Endometrium (tissue), 2 donors: ENCODE measurements at regions not wholly inside any gene's neighbourhood (a gene's known extent, or its start where the extent isn't known, plus 50 kb on each side); places are given as distances from the start of the nearest gene placed in this dataset.

Experiments
- FAIRE-seq: peaks from 2 replicates; lab custom pipeline; 2012; peaks lifted over from hg19 to GRCh38; lab: Jason Lieb, UNC
- donor health status: control.
- donor health status: control.

DNA sequence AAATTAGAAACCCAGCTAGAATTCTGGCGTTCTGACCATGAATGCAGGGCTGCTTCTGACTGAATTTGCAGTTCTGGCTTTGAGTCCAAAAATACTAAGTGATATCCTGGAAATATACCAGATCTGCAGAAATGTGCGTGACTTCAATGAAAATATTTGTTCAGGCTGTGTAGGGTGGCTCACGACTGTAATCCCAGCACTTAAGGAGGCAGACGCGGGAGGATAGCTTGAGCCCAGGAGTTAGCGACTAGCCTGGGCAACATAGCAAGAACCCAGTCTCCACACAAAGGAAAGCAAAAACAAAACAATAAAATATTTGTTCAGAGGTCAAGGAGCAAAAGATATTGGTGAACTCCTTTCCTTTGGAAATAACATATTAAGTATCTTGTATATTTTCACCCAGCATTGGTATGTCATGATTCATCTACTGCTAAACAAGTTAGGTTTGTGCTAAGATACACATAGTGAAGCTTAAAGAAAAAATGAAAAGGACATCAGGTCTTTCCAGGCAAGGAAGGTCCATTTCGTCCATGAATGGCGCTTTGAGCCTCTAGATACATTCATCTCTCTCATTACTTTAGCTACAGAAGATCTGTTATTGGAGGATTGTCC is 239.2 kb downstream of the CMPK2 start:
- no peak for FAIRE-seq

DNA sequence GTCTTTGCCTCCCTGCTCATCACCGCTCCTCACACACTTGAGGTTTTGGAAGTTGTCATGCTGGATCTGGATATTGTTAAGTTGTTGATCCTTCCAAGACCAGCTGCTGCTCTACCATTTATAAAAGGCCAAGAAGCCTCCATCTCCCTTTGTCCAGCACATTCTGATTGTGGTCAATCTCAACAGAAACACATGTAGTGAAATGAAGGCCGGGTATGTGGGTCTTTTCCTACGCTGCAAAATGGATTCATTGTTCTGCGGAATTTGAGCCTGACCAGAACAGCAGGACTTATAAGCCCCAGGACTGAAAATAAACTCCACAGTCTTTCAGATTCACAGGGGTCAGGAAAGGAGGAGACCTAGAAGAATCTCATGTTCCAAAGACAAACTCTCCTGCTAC is 238.4 kb downstream of the CMPK2 start:
- no peak for FAIRE-seq

DNA sequence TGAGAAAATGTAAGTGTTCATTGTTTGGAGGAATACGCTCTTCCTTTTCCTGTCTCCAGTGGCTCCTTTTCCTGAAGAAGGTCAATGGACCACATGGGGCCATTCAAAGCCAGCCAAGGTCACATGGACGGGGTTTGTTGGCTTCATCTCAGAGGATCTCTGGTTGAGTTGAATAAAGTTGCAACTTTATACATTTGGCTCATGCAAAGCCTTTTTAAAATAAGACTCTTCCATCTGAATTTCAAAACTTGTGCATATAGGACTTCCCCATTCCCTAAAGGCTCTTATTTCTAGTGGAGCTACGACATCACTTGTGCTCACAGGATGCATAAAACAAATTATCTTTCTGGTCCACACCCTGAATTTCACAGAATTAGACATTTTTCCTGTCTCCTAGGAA is 235.5 kb downstream of the CMPK2 start:
- FAIRE-seq = no peak

DNA sequence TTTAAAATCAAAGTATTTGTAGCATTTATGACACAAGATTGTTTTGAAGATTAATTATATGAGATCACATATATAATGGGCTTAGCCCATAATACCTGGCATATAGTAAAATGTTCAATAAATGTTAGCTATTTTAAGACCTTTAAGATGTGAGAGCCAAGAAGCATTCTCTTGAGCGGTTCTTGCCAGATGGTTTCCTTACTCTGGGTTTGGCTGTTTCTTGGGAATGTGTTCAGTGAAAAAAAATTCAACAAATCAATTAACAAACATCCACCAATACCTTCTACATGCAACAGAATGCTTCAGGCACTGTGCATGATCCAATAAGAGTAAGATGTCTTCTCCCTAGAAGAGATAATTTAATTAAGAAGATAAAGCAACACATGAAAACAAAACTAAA is 230.4 kb downstream of the CMPK2 start:
- no peak for FAIRE-seq

DNA sequence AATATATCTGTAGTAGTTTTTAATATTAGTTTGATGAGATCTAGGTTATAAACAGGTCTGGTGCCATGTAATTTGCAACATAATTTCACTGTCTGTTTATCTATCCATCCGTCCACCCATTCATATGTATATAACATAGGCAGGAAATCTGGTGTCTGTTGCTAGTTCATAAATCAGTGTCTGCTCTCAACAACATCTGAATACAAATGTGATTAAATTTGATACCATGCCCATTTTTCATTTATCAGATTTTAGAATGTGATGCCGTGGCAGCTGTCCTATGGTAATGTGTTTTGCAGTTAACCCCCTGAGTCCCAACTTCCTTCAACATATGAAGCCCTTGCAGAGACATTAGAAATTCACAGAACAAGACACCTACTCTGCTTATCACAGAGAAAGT is 228.4 kb downstream of the CMPK2 start:
- no peak for FAIRE-seq

DNA sequence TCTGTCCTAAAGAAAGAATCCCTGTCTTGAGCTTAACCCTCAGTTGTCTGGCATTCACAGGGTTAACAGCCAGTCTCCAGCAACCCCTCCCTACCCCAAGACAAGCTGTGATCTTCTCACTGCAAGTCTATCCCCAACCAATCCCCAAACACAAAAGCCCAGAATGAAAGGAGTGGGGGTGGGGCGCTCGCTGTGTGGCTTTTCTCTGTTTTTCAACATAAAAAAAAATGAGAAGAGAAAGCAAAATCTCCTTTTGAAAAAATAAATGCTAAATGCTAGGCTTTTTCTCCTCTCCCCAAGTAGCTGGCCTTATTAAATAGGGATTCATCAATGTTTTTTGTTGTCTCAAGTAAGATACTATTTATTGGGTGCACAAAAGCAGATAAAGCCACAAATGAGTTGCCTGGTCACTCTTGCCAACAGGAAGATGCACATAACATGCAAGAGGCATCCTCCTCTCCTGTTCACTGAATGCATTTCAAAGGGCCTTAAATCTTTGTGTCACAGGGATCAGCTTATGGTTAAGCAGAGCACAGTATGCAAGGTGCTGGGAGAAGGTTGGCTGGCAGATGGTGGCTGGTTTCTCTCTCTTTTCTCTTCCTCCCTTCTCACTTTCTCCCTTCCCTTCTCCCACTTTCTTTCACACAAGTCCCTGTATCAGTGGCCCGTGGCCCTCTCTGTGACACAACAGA is 225.6 kb downstream of the CMPK2 start:
- no peak for FAIRE-seq

DNA sequence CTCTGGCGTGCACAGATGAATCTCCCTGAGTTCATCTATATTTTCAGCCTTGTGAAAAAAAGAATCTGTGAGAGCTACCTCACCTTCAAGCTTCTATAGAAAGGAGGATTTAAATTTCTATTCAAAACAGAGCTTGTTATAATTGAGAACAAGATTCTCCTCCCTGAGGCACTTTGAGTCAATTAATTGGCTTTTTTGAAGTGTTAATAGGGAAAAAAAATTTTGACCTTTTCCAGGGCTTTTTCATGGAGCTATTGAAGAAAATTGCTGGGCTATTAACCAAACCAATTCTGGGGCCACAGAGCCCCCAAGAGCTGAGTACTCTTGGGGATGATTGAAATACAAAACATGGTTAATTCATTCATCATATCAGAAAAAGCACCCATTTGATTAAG is 225.1 kb downstream of the CMPK2 start:
- FAIRE-seq = no peak

DNA sequence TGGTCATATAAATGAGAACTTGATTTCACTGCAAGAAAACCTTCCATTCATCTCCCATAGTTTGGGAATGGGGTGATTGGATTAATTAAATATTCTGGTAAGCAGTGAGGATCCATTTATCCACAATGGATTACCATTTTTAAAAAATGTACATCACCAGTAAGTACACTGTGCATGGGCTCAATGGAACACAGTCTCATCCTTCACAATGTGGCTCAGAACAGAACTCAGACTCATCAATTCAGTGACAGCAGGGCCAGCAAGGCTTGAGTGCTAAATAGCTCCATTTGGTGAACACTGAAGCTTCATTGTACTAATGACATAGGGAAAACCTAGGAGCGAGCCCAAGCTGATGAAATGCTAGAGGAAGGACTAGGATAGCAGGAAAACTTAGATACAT is 223.8 kb downstream of the CMPK2 start:
- no peak for FAIRE-seq

DNA sequence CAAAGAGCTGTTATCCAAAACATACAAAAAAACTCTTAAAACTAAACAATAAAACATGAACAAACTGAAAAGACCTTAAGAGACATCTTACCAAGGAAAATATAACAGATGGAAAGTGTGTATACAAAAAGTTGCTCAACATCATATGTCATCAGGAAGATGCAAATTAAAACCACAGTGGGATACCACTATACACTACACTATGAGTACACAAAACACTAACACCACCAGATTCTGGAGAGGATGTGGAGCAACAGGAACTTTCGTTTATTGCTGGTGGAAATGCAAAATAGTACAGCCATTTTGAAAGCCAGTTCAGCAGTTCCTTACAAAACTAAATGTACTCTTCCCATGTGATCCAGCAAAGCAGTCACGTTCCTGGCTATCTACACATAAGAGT is 221.4 kb downstream of the CMPK2 start:
- FAIRE-seq = no peak

DNA sequence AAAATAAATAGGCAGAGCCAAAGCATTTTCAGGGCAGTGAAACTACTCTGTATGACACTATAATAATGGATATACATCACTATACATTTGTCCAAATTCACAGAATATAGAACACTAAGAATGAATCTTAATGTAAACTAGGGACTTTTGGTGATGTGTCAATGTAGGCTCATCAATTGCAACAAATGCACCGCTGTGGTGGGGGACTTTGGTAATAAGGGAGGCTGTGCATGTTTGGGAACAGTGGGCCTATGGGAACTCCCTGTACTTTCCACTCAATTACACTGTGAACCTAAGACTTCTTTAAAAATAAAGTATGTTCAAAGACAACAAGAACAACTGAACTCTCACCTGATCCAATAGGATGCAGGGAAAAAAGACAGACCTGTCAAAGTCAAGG is 220.7 kb downstream of the CMPK2 start:
- FAIRE-seq = no peak

DNA sequence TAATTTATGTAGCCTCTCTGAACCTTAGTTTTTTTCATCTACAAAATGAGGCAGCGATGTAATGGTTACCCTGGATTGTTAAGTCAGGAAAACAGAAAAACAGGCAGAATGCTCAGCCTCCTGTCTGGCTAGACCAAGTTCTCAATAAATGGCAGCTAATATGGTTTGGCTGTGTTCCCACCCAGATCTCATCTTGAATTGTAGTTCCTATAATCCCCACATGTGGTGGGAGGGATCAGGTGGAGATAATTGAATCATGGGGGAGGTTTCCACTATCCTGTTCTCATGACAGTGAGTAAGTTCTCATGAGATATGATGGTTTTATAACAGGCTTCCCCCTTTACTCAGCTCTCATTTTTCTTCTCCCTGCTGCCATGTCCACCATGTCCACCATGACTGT is 220.0 kb downstream of the CMPK2 start:
- no peak for FAIRE-seq

DNA sequence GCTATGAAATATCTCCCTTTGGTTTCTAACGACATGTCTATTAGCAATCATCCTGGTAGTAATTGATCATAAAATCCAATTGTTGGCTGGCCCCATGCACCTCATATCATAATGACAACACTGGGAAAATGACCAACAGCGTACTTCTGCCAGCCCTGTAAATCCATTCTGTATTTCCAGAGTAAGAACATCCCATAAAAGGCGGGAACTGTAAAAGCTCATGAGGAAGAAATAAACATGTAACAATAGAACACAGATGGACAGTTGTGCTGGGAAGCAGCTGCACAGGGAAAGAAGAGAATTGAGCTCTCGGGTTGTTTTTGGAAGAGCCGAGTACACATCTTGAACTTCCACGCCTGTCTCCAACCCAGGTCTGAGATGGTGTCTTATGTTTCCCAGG is 218.7 kb downstream of the CMPK2 start:
- no peak for FAIRE-seq

DNA sequence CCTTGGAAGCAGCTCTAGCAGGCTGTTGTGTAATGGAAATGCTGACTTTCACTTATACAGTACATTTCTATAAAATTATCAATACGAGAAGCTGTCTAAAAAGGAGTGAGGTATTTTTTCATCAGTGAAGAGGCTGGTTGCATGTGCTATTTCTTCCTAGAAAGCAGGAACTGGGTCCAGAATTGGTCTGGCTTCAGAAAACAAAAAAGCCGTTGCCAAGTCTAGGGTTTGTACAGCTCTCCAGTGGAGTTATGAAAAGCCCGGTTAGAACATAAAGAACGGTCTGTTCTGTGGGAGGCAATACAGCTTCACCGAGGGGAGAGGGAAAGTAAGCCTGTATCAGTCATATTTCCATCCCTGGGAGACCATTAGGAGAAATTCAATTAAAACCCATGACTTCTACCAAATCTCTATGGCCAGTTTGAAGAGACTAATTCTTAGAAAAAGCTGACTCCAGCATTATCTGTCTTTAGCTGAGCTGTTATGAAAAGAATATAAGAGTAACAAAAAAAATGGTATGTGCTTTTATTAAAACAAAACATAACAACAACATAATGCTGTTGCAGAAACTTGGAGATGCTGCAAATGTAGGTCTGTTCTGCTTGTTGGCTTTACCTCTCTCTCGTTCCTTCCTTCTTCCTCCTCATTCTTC is 217.0 kb downstream of the CMPK2 start:
- FAIRE-seq = no peak

DNA sequence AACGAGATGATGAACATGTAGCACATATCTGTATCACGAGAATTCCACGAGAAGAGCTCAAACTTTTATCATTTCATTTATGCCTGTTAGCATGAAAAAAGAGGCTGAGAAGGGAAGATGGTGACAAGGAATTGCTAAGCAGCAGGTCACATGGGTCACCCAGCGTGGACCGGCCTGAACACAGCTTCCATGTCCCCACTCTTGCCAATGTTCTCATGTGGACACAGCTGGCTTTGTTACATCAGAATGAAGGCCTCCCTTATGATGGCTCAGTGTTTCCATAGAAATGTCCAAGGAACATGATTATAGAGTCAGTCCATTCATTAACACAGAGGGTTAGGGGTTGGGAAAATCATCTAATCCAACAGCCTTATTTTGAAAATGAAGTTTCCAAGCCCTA is 215.4 kb downstream of the CMPK2 start:
- no peak for FAIRE-seq

DNA sequence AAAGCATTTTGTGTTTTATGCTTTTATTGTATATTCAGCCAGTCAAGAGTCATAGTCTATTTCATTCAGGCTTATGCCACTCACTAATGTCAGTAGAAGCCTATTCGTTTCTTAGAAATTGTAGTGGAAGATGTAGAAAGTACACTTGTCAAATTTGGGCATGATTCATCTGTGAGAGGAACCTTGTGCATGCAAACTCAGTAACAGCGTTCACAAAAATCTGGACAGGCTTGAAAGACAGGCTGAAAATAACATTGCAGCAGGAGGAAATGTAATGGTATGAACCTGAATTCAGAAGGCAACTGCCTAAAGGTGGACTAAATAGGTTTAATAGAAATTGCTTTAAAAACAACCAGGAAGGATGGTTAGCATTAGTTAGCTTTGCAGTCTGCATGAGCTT is 213.5 kb downstream of the CMPK2 start:
- FAIRE-seq = no peak

DNA sequence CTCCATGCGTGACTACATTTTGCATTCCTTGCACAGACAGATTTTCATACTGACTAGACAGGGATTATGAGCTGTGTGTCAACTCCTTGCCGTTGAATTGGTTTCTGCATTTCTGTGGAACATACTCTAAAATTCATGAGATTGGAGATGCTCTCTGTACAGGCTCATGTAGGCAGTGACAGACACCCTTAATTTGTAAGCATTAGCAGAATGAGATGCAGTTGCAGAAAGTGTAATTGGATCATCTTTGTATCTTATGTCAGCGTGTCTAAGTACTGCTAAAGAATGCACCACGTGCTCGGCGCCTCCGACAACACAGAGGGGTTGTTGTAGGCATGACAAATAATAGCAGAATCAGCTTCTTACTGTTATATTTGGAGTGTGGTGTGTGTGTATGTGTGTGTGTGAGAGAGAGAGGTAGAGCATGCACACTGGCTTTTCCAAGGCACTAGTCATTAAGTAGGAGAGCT is 212.4 kb downstream of the CMPK2 start:
- no peak for FAIRE-seq

DNA sequence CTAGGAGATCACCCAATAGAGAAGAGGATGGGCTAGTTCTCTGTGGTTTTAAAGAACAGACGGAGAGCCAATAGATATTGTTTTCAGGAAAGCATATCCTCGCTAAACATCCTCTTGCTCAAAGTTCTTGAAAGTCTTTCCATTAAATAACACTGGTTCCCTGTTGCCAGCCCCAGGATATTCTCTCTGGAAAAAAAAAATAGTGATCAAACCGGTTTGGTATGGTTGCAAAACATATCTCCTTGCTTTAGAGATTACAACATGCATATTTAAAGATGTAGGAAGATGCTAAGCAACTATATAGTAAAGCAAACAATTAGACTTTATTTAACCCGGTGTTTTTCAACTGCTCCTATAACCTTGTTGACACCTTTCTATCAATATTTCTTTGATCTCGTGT is 211.4 kb downstream of the CMPK2 start:
- no peak for FAIRE-seq

DNA sequence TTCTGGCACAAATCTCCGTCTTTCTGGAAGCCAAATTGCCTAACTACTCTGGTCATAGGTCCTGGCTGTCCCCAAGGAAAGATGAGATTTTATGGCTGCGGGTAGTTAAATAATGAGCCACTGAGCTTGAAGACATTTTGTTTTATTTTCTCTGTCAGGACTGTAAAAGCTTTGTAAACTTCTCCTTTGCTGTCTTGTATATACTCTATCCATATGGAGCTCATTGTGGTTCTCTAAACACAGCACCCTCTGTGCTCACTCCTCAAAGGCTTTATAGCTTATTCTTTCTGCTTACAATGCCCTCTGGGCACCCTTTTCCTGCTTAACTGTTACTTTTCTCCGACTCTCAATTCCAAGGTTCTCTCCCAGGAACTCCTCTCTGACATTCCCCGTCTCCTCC is 209.1 kb downstream of the CMPK2 start:
- FAIRE-seq = no peak

DNA sequence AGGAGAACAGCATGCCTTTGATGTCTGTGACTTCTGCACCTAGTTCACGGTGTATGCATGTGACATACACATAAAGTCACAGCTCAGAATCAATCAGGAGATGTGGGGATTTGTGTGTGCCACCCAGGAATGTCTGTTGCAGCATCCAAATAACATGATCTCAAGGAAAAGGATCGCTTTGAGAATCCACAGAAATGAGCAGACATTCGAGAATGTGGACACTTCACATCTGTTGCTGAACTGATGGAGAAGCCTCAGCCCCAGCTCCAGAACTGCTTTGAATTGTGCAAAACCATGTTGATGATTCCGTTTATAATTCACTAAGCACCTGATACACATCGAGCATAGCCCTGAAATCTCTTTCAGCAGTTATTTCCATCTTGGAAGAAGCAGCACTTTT is 208.6 kb downstream of the CMPK2 start:
- FAIRE-seq = no peak

DNA sequence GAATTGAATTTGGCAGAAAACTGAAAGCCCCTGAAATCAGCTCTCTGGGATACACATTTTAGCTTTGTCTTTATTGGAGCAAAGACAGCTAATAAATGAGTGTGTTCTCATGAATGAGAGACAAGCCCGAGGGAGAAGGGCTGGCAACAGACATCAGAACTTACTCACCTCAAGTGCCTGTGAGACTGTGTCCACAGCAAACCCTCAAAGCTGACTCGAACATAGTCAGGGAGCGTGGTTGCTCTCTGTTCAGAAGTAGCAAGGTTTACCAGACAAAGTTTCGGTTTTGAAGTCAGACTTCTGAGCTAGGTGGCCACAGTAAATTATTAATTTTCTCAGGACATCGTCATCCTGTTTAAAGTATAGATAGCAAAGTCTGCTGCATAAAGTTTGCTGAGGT is 207.9 kb downstream of the CMPK2 start:
- no peak for FAIRE-seq

DNA sequence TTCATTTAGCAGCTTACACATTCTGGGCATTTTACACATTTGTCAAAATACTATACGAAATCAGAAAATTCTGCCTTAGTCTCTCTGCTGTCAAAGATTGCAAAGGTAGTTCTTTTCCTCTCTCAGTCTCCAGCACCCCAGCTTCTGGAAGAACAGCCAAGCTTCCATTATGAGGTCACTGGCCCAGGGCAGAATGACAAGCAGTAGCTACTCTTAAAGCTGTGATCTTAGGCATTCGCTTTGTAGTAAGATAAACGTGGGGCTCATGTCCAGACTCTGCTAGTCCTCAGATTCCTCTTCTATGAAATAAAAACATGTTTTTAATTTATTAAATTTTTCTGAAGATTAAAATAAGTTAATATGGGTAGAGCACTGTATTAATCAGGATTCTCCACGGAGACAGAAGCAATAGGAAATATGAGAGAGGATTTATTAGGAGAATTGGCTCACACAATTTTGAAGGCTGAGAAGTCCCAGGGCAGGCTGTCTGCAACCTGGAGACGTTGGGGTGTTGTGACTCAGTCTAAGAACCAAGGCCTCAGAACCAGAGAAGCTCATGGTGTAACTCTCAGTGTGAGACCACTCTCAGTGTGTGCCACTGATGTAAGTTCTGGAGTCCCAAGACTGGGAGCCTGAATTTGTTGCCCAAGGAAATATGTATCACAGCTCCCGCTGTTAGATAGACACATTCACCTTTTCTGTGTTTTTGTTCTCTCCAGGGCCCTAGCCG is 201.2 kb downstream of the CMPK2 start:
- FAIRE-seq = no peak

DNA sequence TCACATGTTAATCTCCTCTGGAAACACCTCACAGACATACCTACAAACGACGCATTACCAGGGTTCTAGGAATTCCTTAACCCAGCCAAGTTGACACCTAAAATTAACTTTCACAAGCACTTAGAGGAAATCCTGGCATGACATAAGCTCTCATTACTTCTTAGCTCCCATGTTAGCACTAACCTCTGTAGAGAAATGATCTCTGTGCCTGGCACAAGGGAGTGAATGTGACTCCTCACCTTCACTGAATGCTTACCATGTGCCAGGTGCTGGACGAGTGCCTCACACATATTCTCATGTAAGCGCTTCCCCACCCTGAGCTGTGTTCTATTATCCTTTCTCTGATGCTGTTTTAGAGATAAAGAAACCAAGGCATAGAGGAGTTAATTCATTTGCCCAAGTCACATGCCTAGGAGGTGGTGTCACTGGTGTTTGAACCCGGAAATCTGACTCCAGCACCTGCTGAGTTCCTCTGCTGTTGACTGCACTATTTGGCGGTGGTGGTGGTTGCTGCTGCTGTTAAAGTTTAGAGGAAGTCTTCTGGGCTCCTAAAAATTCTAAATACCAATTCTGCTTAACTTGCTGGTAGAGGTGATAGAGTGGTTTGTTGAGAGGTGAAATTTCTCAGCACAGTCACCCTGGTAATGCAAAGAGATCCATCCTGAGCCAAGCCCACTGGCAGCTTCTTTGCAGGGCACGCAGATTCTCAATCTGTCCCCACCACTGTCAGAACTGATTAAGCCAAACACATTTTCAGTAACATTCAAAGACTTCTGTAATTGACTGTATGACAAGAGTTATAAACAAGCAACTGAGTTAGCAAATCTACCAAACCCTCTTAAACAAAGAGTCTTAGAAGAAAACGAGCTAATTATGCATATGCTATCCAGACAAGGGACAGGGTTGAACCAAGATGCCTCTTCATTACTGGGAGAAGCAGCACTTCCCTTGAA is 200.3 kb downstream of the CMPK2 start:
- FAIRE-seq = no peak
